Trophoblast cell (in vitro differentiated cells and primary cell): ENCODE measurements at regions not wholly inside any gene's neighbourhood (a gene's known extent, or its start where the extent isn't known, plus 50 kb on each side); places are given as distances from the start of the nearest gene placed in this dataset.

ENCODE experiments used
- DNase-seq, 2 donors: peaks; one replicate each; pipeline ENCODE4 v3.0.0-alpha.2; 2016
- H2AFZ ChIP-seq: 2 replicates; pipeline ENCODE4 v1.6.1; 2013; ENCODE audit warnings: low read length, moderate library complexity, mild to moderate bottlenecking; ENCODE audit not compliant: insufficient read depth, poor library complexity
- H2AK5ac ChIP-seq: 2 replicates; pipeline ENCODE4 v1.6.1; 2013; ENCODE audit warnings: mild to moderate bottlenecking, low read length
- H2BK120ac ChIP-seq: 2 replicates; pipeline ENCODE4 v1.6.1; 2013; ENCODE audit warnings: low read length, mild to moderate bottlenecking, moderate library complexity; ENCODE audit not compliant: insufficient read depth, poor library complexity
- H2BK12ac ChIP-seq: 2 replicates; pipeline ENCODE4 v1.6.1; 2013; ENCODE audit warnings: mild to moderate bottlenecking, low read length, moderate library complexity
- H2BK5ac ChIP-seq: 2 replicates; pipeline ENCODE4 v1.6.1; 2013; ENCODE audit warnings: low read length, low read depth, moderate library complexity, mild to moderate bottlenecking; ENCODE audit not compliant: poor library complexity
- H3K14ac ChIP-seq: 2 replicates; pipeline ENCODE4 v1.6.1; 2013; ENCODE audit warnings: mild to moderate bottlenecking, low read length
- H3K18ac ChIP-seq: 2 replicates; pipeline ENCODE4 v1.6.1; 2013; ENCODE audit warnings: mild to moderate bottlenecking, low read length
- H3K23ac ChIP-seq: 2 replicates; pipeline ENCODE4 v1.6.1; 2013; ENCODE audit warnings: low read length
- H3K27ac ChIP-seq: 2 replicates; pipeline ENCODE4 v1.5.1; 2013; ENCODE audit warnings: low read depth, mild to moderate bottlenecking, inconsistent platforms, low read length, moderate library complexity
- H3K27me3 ChIP-seq: 2 replicates; pipeline ENCODE4 v1.6.1; 2013; ENCODE audit warnings: inconsistent platforms, mild to moderate bottlenecking, low read length, moderate library complexity; ENCODE audit not compliant: insufficient read depth
- H3K36me3 ChIP-seq, 2 experiments: 1 replicate in 1 of 2; 2 replicates in 1 of 2; pipeline ENCODE4 v1.6.1; 2013; ENCODE audit warnings: low read length in 2 of 2, mild to moderate bottlenecking in 2 of 2, moderate library complexity in 1 of 2; ENCODE audit not compliant: insufficient read depth in 2 of 2, control insufficient read depth in 1 of 2
- H3K4ac ChIP-seq: 2 replicates; pipeline ENCODE4 v1.6.1; 2013; ENCODE audit warnings: low read depth, mild to moderate bottlenecking, low read length, moderate library complexity
- H3K4me1 ChIP-seq, 2 experiments: 1 replicate in 1 of 2; 2 replicates in 1 of 2; pipeline ENCODE4 v1.6.1; 2013; ENCODE audit warnings: low read length in 2 of 2, mild to moderate bottlenecking in 2 of 2, moderate library complexity in 1 of 2; ENCODE audit not compliant: insufficient read depth in 2 of 2, control insufficient read depth in 1 of 2
- H3K4me2 ChIP-seq: 2 replicates; pipeline ENCODE4 v1.6.1; 2013; ENCODE audit warnings: inconsistent platforms, mild to moderate bottlenecking, low read length, moderate library complexity
- H3K4me3 ChIP-seq: 2 replicates; pipeline ENCODE4 v1.5.1; 2013; ENCODE audit warnings: mild to moderate bottlenecking, low read depth, low read length, inconsistent platforms
- H3K79me1 ChIP-seq: one replicate; pipeline ENCODE4 v1.6.1; 2013; ENCODE audit warnings: low read length
- H3K79me2 ChIP-seq: 2 replicates; pipeline ENCODE4 v1.6.1; 2013; ENCODE audit warnings: low read length, mild to moderate bottlenecking; ENCODE audit not compliant: control insufficient read depth, insufficient read depth, poor library complexity
- H3K9ac ChIP-seq: 2 replicates; pipeline ENCODE4 v1.6.1; 2013; ENCODE audit warnings: mild to moderate bottlenecking, low read length
- H3K9me3 ChIP-seq: 2 replicates; pipeline ENCODE4 v1.6.1; 2013; ENCODE audit warnings: low read depth, mild to moderate bottlenecking, control low read depth, inconsistent platforms, low read length; ENCODE audit not compliant: insufficient read depth
- H4K12ac ChIP-seq: 2 replicates; pipeline ENCODE4 v1.6.1; 2013; ENCODE audit warnings: low read depth, mild to moderate bottlenecking, low read length, moderate library complexity
- H4K8ac ChIP-seq: 2 replicates; pipeline ENCODE4 v1.6.1; 2013; ENCODE audit warnings: low read depth, mild to moderate bottlenecking, low read length, moderate library complexity
- H4K91ac ChIP-seq: one replicate; pipeline ENCODE4 v1.6.1; 2013; ENCODE audit warnings: low read depth, mild to moderate bottlenecking, low read length, moderate library complexity
- WGBS: extraction: QIAGEN DNeasy Blood & Tissue Kit; methylation state at CpG from one replicate; pipeline ENCODE4 v1.1.7; 2013; ENCODE audit warnings: missing lambda C conversion rate; ENCODE audit not compliant: insufficient read length, insufficient coverage; ENCODE audit errors: extremely low coverage; 5-methylcytosine and 5-hydroxymethylcytosine counted together

DNA sequence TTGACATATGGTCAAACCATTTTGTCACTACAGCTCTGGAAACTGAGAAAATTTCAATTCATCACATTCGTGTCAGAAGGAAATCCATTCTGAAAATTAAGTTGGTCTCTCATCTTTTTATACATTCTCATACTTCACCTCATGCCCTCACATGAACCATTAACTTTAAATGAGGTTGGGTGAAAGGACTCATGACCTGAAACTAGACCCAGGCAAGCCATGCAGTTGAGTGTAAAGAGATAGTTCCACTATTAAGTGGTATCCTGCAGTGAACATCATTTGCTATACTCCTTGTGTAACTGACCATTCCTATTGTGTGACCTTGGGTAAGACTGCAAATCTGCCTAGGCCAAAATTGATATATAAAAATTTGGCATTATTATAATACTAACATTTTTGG, 299.6 kb upstream of the GRIN3A start:
- Histone ChIP-seq H3K4me3 (no peak overlapping the region), H4K8ac (no peak overlapping the region), H3K79me2 (no peaks in the 10 kb centered on the region), H3K4me2 (no peak overlapping the region), H3K4me1 (no peaks in the 10 kb centered on the region), H3K9me3 (no peaks in the 10 kb centered on the region), H2BK5ac (no peak overlapping the region), H2BK12ac (no peak overlapping the region), H3K14ac (no peak overlapping the region), H2BK120ac (no peak overlapping the region), H3K4ac (no peak overlapping the region), H3K27ac (no peak overlapping the region), H3K79me1 (no peaks in the 10 kb centered on the region), H4K12ac (no peak overlapping the region), H3K23ac (no peak overlapping the region), H3K27me3 (no peaks in the 10 kb centered on the region), H2AFZ (no peak overlapping the region), H2AK5ac (no peak overlapping the region), H3K18ac (no peak overlapping the region), H3K36me3 (no peaks in the 10 kb centered on the region), H3K9ac (no peak overlapping the region), H4K91ac (no peak overlapping the region)
- DNase-seq, result no peak
- WGBS, result no CpG with 5 or more reads among the region's 1 CpG

DNA sequence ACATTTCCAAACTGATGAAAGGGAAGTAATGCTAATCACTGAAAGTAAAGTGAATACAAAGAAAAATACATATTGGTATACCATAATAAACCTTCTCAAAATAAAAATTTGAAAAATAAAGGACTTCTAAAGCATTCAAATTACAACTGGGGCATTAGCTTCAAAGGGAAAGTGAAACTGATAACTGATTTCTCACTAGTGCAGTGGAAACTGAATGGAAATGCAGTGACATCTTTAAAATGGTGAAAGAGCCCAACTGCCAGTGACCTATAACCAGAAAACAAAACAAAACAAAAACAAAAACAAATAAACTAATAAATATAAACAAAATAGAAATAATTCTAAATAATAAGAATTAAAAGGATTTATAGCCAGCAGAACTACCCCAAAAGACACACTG, 297.5 kb upstream of the GRIN3A start:
- no peak overlapping the region for H4K91ac ChIP-seq
- no peak overlapping the region for H3K4me3 ChIP-seq
- no peak overlapping the region for H3K18ac ChIP-seq
- no peak overlapping the region for H3K4me2 ChIP-seq
- no peak overlapping the region for H2AK5ac ChIP-seq
- no peaks in the 10 kb centered on the region for H3K9me3 ChIP-seq
- no peak for DNase-seq
- no peak overlapping the region for H4K8ac ChIP-seq
- H4K12ac ChIP-seq, result no peak overlapping the region
- H3K14ac ChIP-seq, result no peak overlapping the region
- H3K4me1 ChIP-seq, result no peaks in the 10 kb centered on the region
- no peaks in the 10 kb centered on the region for H3K27me3 ChIP-seq
- H2BK5ac ChIP-seq, result no peak overlapping the region
- no peaks in the 10 kb centered on the region for H3K79me2 ChIP-seq
- H3K27ac ChIP-seq, result no peak overlapping the region
- H3K4ac ChIP-seq, result no peak overlapping the region
- no peak overlapping the region for H2AFZ ChIP-seq
- H3K36me3 ChIP-seq, result no peaks in the 10 kb centered on the region
- no peak overlapping the region for H3K9ac ChIP-seq
- H3K79me1 ChIP-seq, result no peaks in the 10 kb centered on the region
- H2BK12ac ChIP-seq, result no peak overlapping the region
- no peak overlapping the region for H3K23ac ChIP-seq
- H2BK120ac ChIP-seq, result no peak overlapping the region

DNA sequence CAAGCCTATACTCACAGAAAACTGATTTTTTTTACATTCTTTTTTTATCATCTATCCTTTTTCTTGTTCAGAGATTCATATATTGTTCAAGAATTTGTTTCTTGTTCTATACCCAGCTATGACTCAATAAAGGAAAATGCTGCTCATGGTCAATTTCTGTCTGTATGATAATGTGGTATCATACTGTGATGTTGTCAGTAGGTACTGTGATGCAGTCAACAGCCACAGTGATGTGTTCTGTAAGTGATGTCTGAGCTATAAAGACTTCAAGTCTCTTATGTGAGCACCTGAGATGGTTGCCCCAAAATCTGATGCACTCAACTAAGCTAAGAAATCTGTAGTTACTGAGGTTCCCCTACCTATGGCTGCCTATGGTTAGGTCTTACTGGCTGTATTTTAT, 294.2 kb upstream of the GRIN3A start:
- Histone ChIP-seq H3K36me3 (no peaks in the 10 kb centered on the region), H3K23ac (no peak overlapping the region), H4K91ac (no peak overlapping the region), H2BK5ac (no peak overlapping the region), H3K27ac (no peak overlapping the region), H4K8ac (no peak overlapping the region), H3K9me3 (peaks cover 5% of the 10 kb centered on the region), H2AK5ac (no peak overlapping the region), H3K4me2 (no peak overlapping the region), H3K4ac (no peak overlapping the region), H3K79me2 (no peaks in the 10 kb centered on the region), H4K12ac (no peak overlapping the region), H3K18ac (no peak overlapping the region), H3K14ac (no peak overlapping the region), H3K4me1 (no peaks in the 10 kb centered on the region), H3K9ac (no peak overlapping the region), H3K27me3 (no peaks in the 10 kb centered on the region), H3K79me1 (no peaks in the 10 kb centered on the region), H2AFZ (no peak overlapping the region), H2BK12ac (no peak overlapping the region), H2BK120ac (no peak overlapping the region), H3K4me3 (no peak overlapping the region)
- no peak for DNase-seq

DNA sequence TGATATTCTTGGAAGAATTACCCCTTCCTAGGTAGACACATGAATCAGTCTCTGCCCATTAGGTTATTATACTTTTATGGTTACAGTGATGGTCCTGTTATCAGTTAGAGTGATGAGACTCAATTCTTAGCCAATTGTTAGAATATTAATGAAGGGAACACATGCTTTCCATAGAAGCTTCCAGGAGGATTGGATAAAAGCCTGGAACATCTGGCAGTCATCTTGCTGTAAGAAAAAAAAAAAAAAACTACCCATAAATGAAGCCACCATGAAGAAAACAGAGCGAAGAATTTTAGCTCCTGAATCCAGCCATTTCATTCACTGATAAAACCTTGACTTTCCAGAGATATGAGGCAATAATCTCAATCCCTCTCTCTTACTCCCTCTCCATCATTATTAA, 262.5 kb upstream of the GRIN3A start:
- Histone ChIP-seq H3K4me3 (no peak overlapping the region), H3K79me1 (no peaks in the 10 kb centered on the region), H4K91ac (no peak overlapping the region)

DNA sequence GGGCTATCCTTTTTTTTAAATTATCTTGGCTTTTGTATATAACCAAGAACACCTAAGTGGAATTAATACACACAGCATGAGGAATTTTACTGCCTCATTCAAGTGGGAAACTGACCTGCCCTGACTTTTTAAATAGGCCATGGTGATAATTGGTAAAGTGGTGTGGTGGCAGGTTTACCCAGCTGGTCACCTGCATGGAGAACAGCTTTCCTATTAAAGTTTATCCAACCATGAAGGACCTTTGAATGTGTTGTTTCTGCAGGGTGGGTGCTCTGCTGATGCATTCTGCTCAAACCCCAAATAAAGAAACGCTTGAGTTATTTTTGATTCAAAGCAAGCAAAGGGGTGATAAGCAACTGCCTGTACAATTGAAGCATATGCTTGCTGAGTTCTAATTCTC, 261.0 kb upstream of the GRIN3A start:
- H4K12ac ChIP-seq, result no peak overlapping the region
- no peaks in the 10 kb centered on the region for H3K36me3 ChIP-seq
- H3K23ac ChIP-seq, result no peak overlapping the region

More for the DNA sequence above, 262.5 kb upstream of the GRIN3A start:
- Histone ChIP-seq H3K4me1 (no peaks in the 10 kb centered on the region), H2BK120ac (no peak overlapping the region), H3K23ac (no peak overlapping the region), H2BK12ac (no peak overlapping the region), H3K4me2 (no peak overlapping the region), H4K12ac (no peak overlapping the region), H3K4ac (no peak overlapping the region), H3K14ac (no peak overlapping the region), H3K27ac (no peak overlapping the region), H3K27me3 (no peaks in the 10 kb centered on the region), H3K36me3 (no peaks in the 10 kb centered on the region), H4K8ac (no peak overlapping the region), H2AFZ (no peak overlapping the region), H3K9ac (no peak overlapping the region), H2BK5ac (no peak overlapping the region), H3K9me3 (no peaks in the 10 kb centered on the region), H3K18ac (no peak overlapping the region), H2AK5ac (no peak overlapping the region), H3K79me2 (no peaks in the 10 kb centered on the region)
- no CpG with 5 or more reads among the region's 1 CpG for WGBS
- DNase-seq, result no peak

More for the DNA sequence above, 261.0 kb upstream of the GRIN3A start:
- DNase-seq, result no peak
- no peak overlapping the region for H2BK120ac ChIP-seq
- H3K4me3 ChIP-seq, result no peak overlapping the region
- H3K79me2 ChIP-seq, result no peaks in the 10 kb centered on the region
- no peak overlapping the region for H4K8ac ChIP-seq
- H3K4me2 ChIP-seq, result no peak overlapping the region
- no peak overlapping the region for H3K18ac ChIP-seq
- no peak overlapping the region for H3K27ac ChIP-seq
- no peak overlapping the region for H2AK5ac ChIP-seq
- no peak overlapping the region for H2BK12ac ChIP-seq
- no peaks in the 10 kb centered on the region for H3K27me3 ChIP-seq
- no peak overlapping the region for H3K14ac ChIP-seq
- no peak overlapping the region for H3K9ac ChIP-seq
- no peak overlapping the region for H2AFZ ChIP-seq
- no peak overlapping the region for H2BK5ac ChIP-seq
- no peaks in the 10 kb centered on the region for H3K79me1 ChIP-seq
- H4K91ac ChIP-seq, result no peak overlapping the region
- H3K4ac ChIP-seq, result no peak overlapping the region
- H3K9me3 ChIP-seq, result no peaks in the 10 kb centered on the region
- H3K4me1 ChIP-seq, result no peaks in the 10 kb centered on the region
- WGBS, result no CpG with 5 or more reads among the region's 1 CpG
